ENCODE measurements at regions not wholly inside any gene's neighbourhood (a gene's known extent, or its start where the extent isn't known, plus 50 kb on each side); places are given as distances from the start of the nearest gene placed in this dataset.

- 77% methylated on average over 2 of the region's 2 CpGs for WGBS
- TF ChIP-seq CTCF (IDR thresholded peaks at IDR 0.05) (no peak), POLR2A (IDR thresholded peaks at IDR 0.05; ENCODE audit: low read depth) (no peak), POLR2AphosphoS5 (IDR thresholded peaks at IDR 0.05) (no peak), EP300 (IDR thresholded peaks at IDR 0.05) (no peak)
- no peak for DNase-seq (ENCODE audit: extremely low spot score)
- Histone ChIP-seq H3K4me1 (no peaks in the 10 kb centered on the region), H3K9me3 (peaks cover 0 to 12% (median 0%) of the 10 kb centered on the region in 4 donors), H3K27ac (replicated peaks in 1 of 4) (no peak overlapping the region), H3K36me3 (no peaks in the 10 kb centered on the region), H3K4me3 (no peak overlapping the region), H3K27me3 (no peaks in the 10 kb centered on the region)
- intact Hi-C loops (cut with DNase I): no loop called here
Measured at GRCh38 chr17:71127416-71127815, 958.1 kb downstream of the KCNJ2 start.

- Histone ChIP-seq H3K4me3 (no peak overlapping the region), H3K4me1 (no peaks in the 10 kb centered on the region), H3K27ac (replicated peaks in 1 of 4) (no peak overlapping the region), H3K27me3 (no peaks in the 10 kb centered on the region), H3K9me3 (no peaks in the 10 kb centered on the region), H3K36me3 (no peaks in the 10 kb centered on the region)
- intact Hi-C loops (cut with DNase I): no loop called here
- 45% methylated on average over 3 of the region's 3 CpGs for WGBS
- TF ChIP-seq EP300 (IDR thresholded peaks at IDR 0.05) (no peak), POLR2A (IDR thresholded peaks at IDR 0.05; ENCODE audit: low read depth) (no peak), CTCF (IDR thresholded peaks at IDR 0.05) (no peak)
- DNase-seq (ENCODE audit: extremely low spot score): no peak
Measured at GRCh38 chr17:71142333-71142732, 973.0 kb downstream of the KCNJ2 start.

GRCh38 chr17:71145486-71145885 is 975.3 kb upstream of the SOX9 start:
- 62% methylated on average over 3 of the region's 3 CpGs for WGBS
- Histone ChIP-seq H3K4me3 (no peak overlapping the region), H3K27me3 (no peaks in the 10 kb centered on the region), H3K27ac (replicated peaks in 1 of 4) (no peak overlapping the region), H3K9me3 (no peaks in the 10 kb centered on the region), H3K4me1 (no peaks in the 10 kb centered on the region), H3K36me3 (no peaks in the 10 kb centered on the region)
- intact Hi-C loops (cut with DNase I): no loop called here
- no peak for TF ChIP-seq EP300 (IDR thresholded peaks at IDR 0.05)
- no peak for TF ChIP-seq POLR2AphosphoS5 (IDR thresholded peaks at IDR 0.05)
- no peak for TF ChIP-seq CTCF (IDR thresholded peaks at IDR 0.05)
- no peak for TF ChIP-seq POLR2A (IDR thresholded peaks at IDR 0.05; ENCODE audit: low read depth)
- no peak for DNase-seq (ENCODE audit: extremely low spot score)

- Histone ChIP-seq H3K4me3 (no peak overlapping the region), H3K9me3 (no peaks in the 10 kb centered on the region), H3K27me3 (no peaks in the 10 kb centered on the region), H3K4me1 (no peaks in the 10 kb centered on the region), H3K36me3 (no peaks in the 10 kb centered on the region), H3K27ac (replicated peaks in 1 of 4) (no peak overlapping the region)
- intact Hi-C loops (cut with DNase I): no loop called here
- 84% methylated on average over 10 of the region's 10 CpGs for WGBS
- DNase-seq (ENCODE audit: extremely low spot score): no peak
- no peak for TF ChIP-seq CTCF (IDR thresholded peaks at IDR 0.05)
- no peak for TF ChIP-seq EP300 (IDR thresholded peaks at IDR 0.05)
- TF ChIP-seq POLR2A (IDR thresholded peaks at IDR 0.05; ENCODE audit: low read depth): no peak
- no peak for TF ChIP-seq POLR2AphosphoS5 (IDR thresholded peaks at IDR 0.05)
Measured at GRCh38 chr17:71147906-71148305, 972.9 kb upstream of the SOX9 start.

- no peak overlapping the region for H3K4me3 ChIP-seq
- no peaks in the 10 kb centered on the region for H3K27me3 ChIP-seq
- H3K36me3 ChIP-seq: no peaks in the 10 kb centered on the region
- no peaks in the 10 kb centered on the region for H3K4me1 ChIP-seq
- H3K9me3 ChIP-seq: no peaks in the 10 kb centered on the region
- TF ChIP-seq POLR2AphosphoS5 (IDR thresholded peaks at IDR 0.05): no peak
- TF ChIP-seq POLR2A (IDR thresholded peaks at IDR 0.05; ENCODE audit: low read depth): no peak
- TF ChIP-seq CTCF (IDR thresholded peaks at IDR 0.05): no peak
- TF ChIP-seq EP300 (IDR thresholded peaks at IDR 0.05): no peak
- 83% methylated on average over 3 of the region's 3 CpGs for WGBS
- intact Hi-C loops (cut with DNase I): no loop called here
- H3K27ac ChIP-seq (replicated peaks in 1 of 4): no peak overlapping the region
- no peak for DNase-seq (ENCODE audit: extremely low spot score)
Measured at GRCh38 chr17:71149607-71150006, 971.2 kb upstream of the SOX9 start.
